AG04450 (cell line): ENCODE measurements at regions not wholly inside any gene's neighbourhood (a gene's known extent, or its start where the extent isn't known, plus 50 kb on each side); places are given as distances from the start of the nearest gene placed in this dataset.

Experiments
- CTCF ChIA-PET: fragments of 300-600, 350-600 bp; formaldehyde crosslinking; extraction: SDS; loops from one replicate; lab custom pipeline; 2022; ENCODE audit warnings: antibody characterized with exemption, inconsistent platforms; lab: Charles Lee
- POLR2A ChIA-PET: fragments of 350-600 bp; formaldehyde crosslinking; extraction: SDS; loops from one replicate; lab custom pipeline; 2021; ENCODE audit warnings: antibody characterized with exemption, inconsistent platforms; lab: Yijun Ruan, JAX
- DNase-seq: peaks from one replicate; pipeline ENCODE4 v3.0.0-alpha.2; 2011; ENCODE audit warnings: low read depth, low spot score
- H3K27ac ChIP-seq: one replicate; pipeline ENCODE4 v1.5.1; 2012; ENCODE audit warnings: low read depth, low read length, control low read depth
- H3K27me3 ChIP-seq: one replicate; pipeline ENCODE4 v1.6.0; 2012; ENCODE audit warnings: low read length; ENCODE audit not compliant: control insufficient read depth, insufficient read depth
- H3K4me3 ChIP-seq: 2 replicates; pipeline ENCODE4 v1.5.1; 2011; ENCODE audit warnings: mild to moderate bottlenecking, low read depth, low read length, control low read depth
- H3K9me3 ChIP-seq: 2 replicates; pipeline ENCODE4 v1.5.1; 2012; ENCODE audit warnings: low read length; ENCODE audit not compliant: control insufficient read depth, insufficient read depth
- CTCF ChIP-seq: IDR thresholded peaks from 2 replicates; pipeline ENCODE4 v1.5.1; 2011; ENCODE audit warnings: low read depth, low read length, control low read depth, inconsistent platforms

GRCh38 chr6:165820407-165820806 lies 157.4 kb upstream of the PDE10A start:
- ChIA-PET CTCF (interaction anchor here (0.9 kb wide), 1 partner anchor 24 kb away, joined by 3 read pairs; no protein-coding TSS in a partner anchor), POLR2A (no interaction called here)
- no peak for TF ChIP-seq CTCF
- Histone ChIP-seq H3K27ac (no peak overlapping the region), H3K27me3 (peaks cover 3% of the 10 kb centered on the region), H3K9me3 (peaks cover 2% of the 10 kb centered on the region; the same call in 1 of the 2 replicates), H3K4me3 (no peak overlapping the region)
- DNase-seq, result no peak

- peaks cover 3% of the 10 kb centered on the region for H3K27me3 ChIP-seq
- TF ChIP-seq CTCF, result no peak
- POLR2A ChIA-PET, result no interaction called here
- no peak overlapping the region for H3K4me3 ChIP-seq
- CTCF ChIA-PET, result interaction anchor here (1.3 kb wide), 1 partner anchor 90 kb away, joined by 4 read pairs; no protein-coding TSS in a partner anchor
- H3K9me3 ChIP-seq, result peaks cover 2% of the 10 kb centered on the region; the same call in 1 of the 2 replicates
- no peak for DNase-seq
- no peak overlapping the region for H3K27ac ChIP-seq
Observed at GRCh38 chr6:165819394-165819793, 156.4 kb upstream of the PDE10A start.

- POLR2A ChIA-PET, result no interaction called here
Observed at GRCh38 chr6:165818200-165818599, 155.2 kb upstream of the PDE10A start.

GRCh38 chr6:165817771-165818170 lies 154.7 kb upstream of the PDE10A start:
- CTCF ChIA-PET, result no interaction called here
- Histone ChIP-seq H3K4me3 (no peak overlapping the region), H3K27me3 (peaks cover 3% of the 10 kb centered on the region), H3K9me3 (peaks cover 2% of the 10 kb centered on the region; the same call in 1 of the 2 replicates), H3K27ac (no peak overlapping the region)
- POLR2A ChIA-PET, result no interaction called here
- no peak for DNase-seq
- no peak for TF ChIP-seq CTCF

More at GRCh38 chr6:165818200-165818599, 155.2 kb upstream of the PDE10A start:
- Histone ChIP-seq H3K27me3 (peaks cover 3% of the 10 kb centered on the region), H3K27ac (no peak overlapping the region), H3K9me3 (peaks cover 2% of the 10 kb centered on the region; the same call in 1 of the 2 replicates), H3K4me3 (no peak overlapping the region)
- DNase-seq, result no peak
- no peak for TF ChIP-seq CTCF
- CTCF ChIA-PET, result no interaction called here

- Histone ChIP-seq H3K4me3 (no peak overlapping the region), H3K9me3 (peaks cover 2% of the 10 kb centered on the region; the same call in 1 of the 2 replicates), H3K27ac (no peak overlapping the region), H3K27me3 (peaks cover 3% of the 10 kb centered on the region)
- CTCF ChIA-PET, result no interaction called here
- POLR2A ChIA-PET, result no interaction called here
- no peak for TF ChIP-seq CTCF
- DNase-seq, result no peak
Observed at GRCh38 chr6:165817148-165817547, 154.1 kb upstream of the PDE10A start.
